GM18909 (cell line): ENCODE measurements at regions not wholly inside any gene's neighbourhood (a gene's known extent, or its start where the extent isn't known, plus 50 kb on each side); places are given as distances from the start of the nearest gene placed in this dataset.
"Not testable (repeated sequence)": the region's sequence is repeated elsewhere in the genome, so short reads cannot be mapped to it uniquely, and the experiment has no call there.

Experiments
- ATAC-seq: cut with Tn5 transposase; IDR thresholded peaks from one replicate; pipeline ENCODE4 v1.9.1; 2021; ENCODE audit warnings: mild to moderate bottlenecking; ENCODE audit not compliant: unreplicated experiment, poor library complexity

DNA sequence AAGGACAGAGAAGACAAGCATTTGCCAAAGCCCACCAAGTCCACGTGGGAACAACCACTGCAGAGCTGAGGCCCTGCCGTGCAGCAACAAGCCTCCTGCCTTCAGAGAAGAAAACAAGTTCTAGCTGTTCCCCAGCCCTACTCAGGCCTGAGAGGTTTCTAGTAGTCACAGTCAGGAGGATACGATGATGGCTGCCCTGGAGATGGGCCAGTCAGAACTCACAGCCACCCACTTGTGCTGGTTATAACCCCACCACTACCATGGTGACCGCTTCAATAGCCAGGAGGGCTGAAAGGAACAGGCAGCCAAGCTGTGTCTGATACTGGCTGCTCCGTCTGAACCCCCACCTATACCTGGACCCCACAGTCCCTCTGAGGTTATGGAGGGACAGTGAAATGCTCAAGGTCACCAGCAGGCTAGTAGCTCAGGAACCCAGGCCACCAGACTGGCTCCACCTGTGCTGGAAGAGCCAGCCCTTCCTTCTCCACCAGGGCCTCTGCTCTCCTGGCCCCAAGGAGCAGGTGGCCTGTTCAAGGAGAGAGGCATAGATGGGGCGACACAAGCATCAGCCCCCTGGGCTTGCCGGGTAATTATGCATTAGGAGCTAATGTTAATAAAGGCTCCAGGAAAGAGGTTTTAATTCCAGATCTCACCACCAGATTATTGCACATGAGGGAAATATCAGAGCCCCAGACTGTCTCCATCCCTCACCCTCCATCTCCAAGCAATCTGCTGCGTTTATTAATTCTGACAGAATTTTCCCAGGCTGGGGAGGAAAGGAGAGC, 125.8 kb upstream of the PCBD1 start:
- no peak for ATAC-seq

DNA sequence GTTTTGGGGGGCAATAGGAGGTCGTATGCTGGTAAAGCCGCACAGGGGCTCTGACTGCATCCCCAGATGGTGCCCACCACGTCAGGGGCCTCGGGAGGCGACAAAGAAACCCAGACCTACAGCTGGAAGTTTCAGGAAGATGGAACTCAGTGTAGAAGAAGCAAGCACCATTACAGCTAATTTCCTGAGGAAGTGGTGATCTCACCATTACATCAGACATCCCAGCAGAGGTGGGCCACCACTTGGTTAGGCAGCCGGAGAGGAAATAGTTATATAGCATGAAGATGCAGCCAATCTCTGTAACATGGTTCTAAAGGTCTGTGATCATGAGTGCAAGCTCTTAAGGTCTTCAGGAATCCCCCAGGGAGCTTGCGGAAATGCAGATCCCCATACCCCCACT, 127.3 kb upstream of the PCBD1 start:
- no peak for ATAC-seq

DNA sequence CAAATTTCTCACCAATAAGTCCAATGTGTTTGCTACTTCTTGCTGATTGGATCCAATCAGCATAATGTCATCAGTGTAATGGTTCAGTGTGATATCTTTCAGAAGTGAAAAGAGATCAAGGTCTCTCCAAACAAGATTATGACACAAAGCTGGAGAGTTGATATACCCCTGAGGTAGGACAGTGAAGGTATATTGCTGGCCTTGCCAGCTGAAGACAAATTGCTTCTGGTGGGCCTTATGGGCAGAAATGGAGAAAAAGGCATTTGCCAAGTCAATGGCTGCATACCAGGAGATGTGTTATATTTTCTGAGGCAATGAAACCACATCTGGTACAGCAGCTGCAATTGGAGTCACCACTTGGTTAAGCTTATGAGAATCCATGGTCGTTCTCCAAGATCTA, 131.7 kb upstream of the PCBD1 start:
- ATAC-seq: not testable (repeated sequence)

DNA sequence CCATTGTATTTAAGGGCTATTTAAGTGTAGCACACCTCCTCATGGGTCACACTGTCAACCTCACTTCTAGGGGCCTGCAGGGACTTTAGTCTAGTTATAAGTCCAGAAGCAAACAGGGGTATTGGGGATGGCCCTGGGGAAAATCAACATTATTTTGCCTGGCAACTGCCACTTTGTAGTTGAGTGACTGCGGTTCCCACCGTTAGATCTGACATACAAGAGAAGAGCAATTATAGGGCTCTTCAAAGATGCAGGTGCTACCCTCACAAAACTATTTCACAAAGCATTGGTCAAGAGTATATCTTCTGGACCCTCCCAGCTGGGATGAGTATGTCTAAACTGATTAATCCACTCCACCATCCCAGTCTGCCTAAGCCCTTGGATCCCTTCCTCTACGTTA, 133.0 kb upstream of the PCBD1 start:
- ATAC-seq: no peak

GRCh38 chr10:71023704-71024283, 135.4 kb upstream of the PCBD1 start:
- no peak for ATAC-seq

- no peak for ATAC-seq
These were observed 136.1 kb upstream of the PCBD1 start for GRCh38 chr10:71024490-71024889.

DNA sequence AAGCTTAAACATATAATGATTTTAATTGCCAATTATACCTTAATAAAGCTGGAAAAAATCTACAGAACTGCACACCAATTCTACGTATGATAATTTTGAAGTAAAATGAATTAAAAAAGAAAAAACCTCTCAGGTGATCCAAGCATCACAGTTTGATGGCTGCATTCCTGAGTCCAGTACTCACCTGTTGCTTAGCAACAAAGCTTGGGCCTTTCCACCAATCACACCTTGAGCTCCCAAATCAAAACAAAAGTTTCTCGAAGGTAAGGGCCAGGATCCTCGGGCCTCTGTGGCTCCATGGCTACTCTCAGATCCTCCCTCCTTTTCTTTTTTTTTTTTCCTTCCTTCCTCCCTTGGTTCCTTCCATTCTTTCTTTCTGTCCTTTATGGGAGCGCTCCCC, 137.2 kb upstream of the PCBD1 start:
- no peak for ATAC-seq

- ATAC-seq: no peak
These were observed 139.7 kb upstream of the PCBD1 start for GRCh38 chr10:71028066-71028465.

- ATAC-seq: no peak
These were observed 141.1 kb upstream of the PCBD1 start for GRCh38 chr10:71029411-71029892.

DNA sequence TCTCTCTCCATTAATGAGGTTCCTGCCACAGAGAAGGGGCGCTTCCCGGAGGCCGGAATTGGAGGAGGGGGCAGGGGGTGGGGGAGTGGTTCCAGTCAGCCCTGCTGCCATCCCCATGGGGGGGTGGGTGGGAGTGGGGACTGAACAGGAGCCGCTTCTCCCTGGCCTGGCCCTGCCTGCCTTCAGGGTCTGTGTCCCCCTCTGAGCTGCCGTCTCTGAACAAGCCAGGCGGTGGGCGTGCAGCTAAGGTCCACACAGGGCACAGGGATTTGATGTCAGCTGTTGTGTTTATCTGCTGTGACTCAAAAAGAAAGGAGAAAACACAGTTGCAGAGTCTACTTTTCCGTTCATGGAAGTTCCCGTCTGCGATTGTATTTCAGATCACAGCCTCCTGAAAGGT, 141.5 kb upstream of the PCBD1 start:
- ATAC-seq: no peak

GRCh38 chr10:71031026-71031425, 142.7 kb upstream of the PCBD1 start:
- no peak for ATAC-seq

DNA sequence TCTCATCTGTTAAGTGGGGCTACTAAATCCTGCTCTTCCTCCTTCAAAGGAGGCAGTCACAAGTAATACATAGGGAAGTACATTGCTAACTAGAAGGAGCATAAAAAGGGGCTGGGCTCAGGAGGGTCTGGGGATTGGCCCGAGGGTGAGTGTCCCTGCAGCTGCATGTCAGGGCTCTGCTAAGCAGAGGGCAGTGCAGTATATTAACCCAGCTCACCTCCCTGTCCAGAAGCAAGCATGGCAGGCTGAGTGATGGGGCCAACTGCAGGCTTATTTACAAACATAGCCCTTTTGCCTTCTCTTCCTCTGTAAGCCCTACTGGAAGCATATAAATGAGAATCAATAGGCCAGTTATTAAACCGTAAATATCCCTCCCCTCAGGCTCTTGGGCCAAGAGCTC, 143.2 kb upstream of the PCBD1 start:
- no peak for ATAC-seq

DNA sequence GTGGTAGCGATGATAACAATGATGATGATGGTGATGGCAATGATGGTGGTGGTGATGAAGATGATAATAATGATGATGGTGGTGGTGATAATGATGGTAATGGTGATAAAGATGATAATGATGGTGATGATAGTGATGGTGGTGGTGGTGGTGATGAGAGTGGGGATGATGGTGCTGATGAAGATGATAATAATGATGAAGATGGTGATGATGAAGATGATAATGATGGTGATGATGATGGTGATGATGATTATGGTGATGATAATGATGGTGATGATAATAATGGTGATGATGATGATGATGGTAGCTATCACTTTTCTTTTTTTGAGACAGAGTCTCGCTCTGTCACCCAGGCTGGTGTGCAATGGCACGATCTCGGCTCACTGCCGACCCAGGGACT, 144.5 kb upstream of the PCBD1 start:
- no peak for ATAC-seq

DNA sequence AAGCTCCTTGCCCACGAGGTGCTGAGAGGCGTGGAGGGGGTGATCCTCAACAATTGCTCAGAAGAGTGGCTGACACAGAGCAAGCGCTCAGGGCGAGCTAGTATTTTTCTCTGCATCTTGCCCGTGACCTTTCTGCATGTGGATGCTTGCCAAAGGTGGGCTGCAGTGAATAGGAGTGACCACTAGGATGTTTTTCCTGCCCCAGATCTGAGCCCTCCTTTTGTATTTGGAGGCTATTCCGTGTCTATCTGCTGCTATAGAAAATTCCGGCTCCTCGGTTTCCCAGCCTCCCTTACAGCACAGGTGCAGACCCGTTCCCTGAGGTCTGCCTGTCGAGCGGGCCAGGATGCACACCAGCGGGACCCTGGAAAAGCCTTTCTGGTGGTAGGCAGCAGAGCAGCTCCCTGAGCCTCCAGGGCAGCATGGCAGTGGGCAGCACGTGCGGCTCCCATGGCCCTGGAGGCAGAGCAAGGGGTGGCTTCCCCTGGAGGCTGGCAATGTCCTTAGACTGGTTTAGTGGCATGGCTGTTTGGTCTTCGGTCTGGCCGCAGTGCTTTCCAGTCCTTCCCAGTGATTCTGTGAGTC, 145.1 kb upstream of the PCBD1 start:
- no peak for ATAC-seq

DNA sequence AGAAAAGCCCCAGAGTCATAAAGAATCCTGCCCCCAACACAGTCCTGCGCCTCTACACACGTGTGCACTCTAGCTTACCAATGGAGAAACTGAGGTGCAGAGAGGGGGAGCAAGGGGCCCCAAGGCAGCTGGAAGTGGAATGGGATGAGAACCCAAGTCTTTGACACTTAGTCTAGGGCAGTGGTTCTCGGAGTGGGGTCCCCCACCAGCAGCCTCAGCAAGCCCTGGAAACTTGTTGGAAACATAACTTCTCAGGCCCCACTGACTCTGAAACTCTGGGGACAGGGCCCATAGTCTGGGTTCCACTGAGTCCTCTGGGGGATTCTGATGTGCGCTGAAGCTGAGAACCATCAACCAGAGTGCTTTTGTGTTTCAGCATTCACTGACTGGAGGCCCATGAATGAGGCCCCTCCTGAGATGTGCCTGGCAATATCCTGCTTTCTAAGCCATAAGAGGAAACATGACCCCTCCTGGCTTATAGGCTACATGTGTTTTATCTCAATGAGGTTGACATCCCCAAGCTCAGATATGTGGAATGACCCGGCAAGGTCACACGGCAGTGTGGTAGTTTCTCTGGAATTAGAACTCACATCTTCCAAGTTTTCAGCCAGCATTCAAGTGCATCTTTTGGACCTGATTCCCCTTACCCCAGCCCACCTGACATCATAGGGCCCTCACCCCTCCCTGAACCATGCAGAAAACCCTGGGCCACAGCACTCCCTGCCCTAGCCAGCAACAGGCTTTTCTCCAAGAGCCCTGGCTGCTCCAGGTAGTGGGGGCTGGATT, 147.3 kb upstream of the PCBD1 start:
- no peak for ATAC-seq

- ATAC-seq: no peak
These were observed 148.1 kb upstream of the PCBD1 start for GRCh38 chr10:71036297-71036966.

DNA sequence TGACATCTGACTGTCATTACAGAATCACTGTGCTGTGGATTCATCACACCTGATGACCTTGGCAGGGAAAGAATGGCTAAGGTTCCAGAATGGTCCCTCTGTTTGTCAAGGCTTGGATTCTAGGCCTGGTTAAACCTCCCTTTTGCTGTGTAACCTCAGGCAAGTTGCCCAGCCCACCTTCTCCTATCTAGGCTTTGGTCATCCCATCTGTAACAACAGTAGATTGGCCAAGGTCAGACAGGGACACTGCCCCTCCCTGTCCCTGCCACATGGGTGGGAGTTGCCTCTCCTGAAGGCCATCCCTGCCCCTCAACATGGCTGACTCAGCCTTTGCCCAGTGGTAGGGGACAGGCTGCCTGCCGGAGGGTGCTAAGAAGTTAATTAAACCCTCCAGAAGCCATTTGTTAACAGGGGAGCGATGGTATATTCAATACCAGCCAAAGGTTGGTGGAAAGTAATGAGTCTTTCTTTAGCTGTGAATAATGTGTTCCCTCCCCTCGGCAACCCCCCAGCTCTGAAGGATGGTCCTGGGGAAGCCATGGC, 149.8 kb upstream of the PCBD1 start:
- ATAC-seq: no peak

DNA sequence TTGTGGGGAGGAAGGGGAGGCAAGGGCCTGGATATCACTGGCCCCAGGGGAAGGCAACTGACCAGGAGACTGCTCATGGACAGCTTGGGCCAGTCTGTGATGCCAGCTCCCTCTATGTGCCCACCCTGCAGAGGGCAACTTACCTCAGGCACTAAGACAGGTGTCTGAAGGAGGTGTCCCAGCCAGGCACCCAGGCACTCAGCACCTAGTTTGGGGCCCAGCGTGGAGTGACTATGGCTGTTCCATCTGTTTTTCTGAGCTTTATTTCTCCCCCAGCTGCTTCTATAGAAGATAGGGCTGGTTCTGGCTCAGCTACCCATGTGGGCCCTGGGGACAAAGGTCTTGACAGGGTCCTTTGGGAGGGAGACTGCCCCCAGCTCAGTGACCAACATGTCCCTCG, 150.6 kb upstream of the PCBD1 start:
- ATAC-seq: no peak

DNA sequence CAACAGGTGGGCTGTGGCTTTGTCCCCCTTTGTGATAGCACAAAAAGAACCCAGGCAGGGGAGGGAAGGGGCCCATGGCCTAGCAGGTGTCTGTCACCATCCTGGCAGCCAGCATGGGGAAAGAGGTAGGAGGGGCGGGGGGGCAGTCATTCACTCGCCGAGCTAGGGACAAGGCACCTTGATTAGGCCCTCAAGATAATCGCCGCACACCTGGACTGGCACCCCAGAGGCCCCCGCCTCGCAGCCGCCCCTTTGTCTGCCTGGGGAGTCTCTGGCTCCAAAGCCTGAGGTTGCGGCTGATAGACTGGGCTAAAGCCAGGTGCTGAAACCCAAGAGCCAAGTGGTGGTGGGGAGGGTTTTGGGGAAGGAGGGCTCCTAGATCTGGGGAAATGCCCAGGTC, 151.2 kb upstream of the PCBD1 start:
- no peak for ATAC-seq

DNA sequence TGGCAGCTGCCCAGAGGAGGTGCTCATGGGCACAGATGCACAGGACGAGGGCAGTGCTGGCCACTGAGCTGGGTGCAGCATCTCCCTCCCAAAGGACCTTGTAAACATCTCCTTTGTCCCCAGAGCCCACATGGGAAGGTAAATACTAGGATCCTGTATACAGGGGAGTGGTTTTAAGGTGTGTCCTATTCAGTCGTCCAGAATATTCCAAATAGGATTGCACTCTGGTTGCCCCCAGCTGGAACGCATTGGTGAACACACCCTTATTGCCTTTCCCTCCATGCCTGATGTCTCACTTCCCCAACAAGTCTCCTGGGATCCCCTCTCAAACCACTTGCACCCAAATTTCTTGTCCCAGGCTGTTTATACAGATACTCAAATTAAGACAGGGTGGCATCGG, 152.0 kb upstream of the PCBD1 start:
- ATAC-seq: no peak
